IMR-90 (cell line): ENCODE measurements at regions not wholly inside any gene's neighbourhood (a gene's known extent, or its start where the extent isn't known, plus 50 kb on each side); places are given as distances from the start of the nearest gene placed in this dataset.

Experiments used
- ATAC-seq: fragments of 200-7000 bp; cut with Tn5 transposase; 2 replicates; pipeline ENCODE4 v1.9.1; 2020; ENCODE audit warnings: low read depth, mild to moderate bottlenecking, moderate library complexity
- BruUV-seq: library from RNA; stranded (reverse); fragments of 400-500 nt; replicated peaks from 2 replicates; lab custom pipeline; 2021; lab: Mats Ljungman, UMichigan
- CTCF ChIA-PET: fragments of 300-600 bp; formaldehyde crosslinking; extraction: SDS; loops from one replicate; lab custom pipeline; 2021; ENCODE audit warnings: antibody characterized with exemption; lab: Yijun Ruan, JAX
- POLR2A ChIA-PET: fragments of 300-600 bp; sonication (Branson Sonifier 250); formaldehyde crosslinking; loops from one replicate; lab custom pipeline; 2022; ENCODE audit warnings: antibody characterized with exemption; ENCODE audit not compliant: unreplicated experiment; lab: Charles Lee
- DNase-seq: peaks from one replicate; pipeline ENCODE4 v3.0.0; 2013
- H2AFZ ChIP-seq: replicated peaks from 2 replicates; pipeline ENCODE3; 2013; ENCODE audit warnings: low read length, mild to moderate bottlenecking; ENCODE audit not compliant: poor library complexity
- H2AK5ac ChIP-seq: 2 replicates; pipeline ENCODE4 v1.6.1; 2013; ENCODE audit warnings: low read depth, low read length, inconsistent platforms
- H2AK9ac ChIP-seq: replicated peaks from 2 replicates; pipeline ENCODE3; 2013; ENCODE audit warnings: mild to moderate bottlenecking, low read depth, low read length, moderate library complexity; ENCODE audit not compliant: poor library complexity
- H2BK120ac ChIP-seq: 2 replicates; pipeline ENCODE4 v1.6.1; 2013; ENCODE audit warnings: low read depth, low read length, inconsistent platforms
- H2BK15ac ChIP-seq: 3 replicates; pipeline ENCODE4 v1.6.1; 2013; ENCODE audit warnings: low read depth, low read length, inconsistent platforms
- H2BK20ac ChIP-seq: 2 replicates; pipeline ENCODE4 v1.6.1; 2013; ENCODE audit warnings: low read depth, mild to moderate bottlenecking, inconsistent platforms, low read length, moderate library complexity
- H2BK5ac ChIP-seq: 2 replicates; pipeline ENCODE4 v1.6.1; 2013; ENCODE audit warnings: mild to moderate bottlenecking, low read depth, low read length, inconsistent platforms; ENCODE audit not compliant: poor library complexity, severe bottlenecking
- H3K14ac ChIP-seq: replicated peaks from 2 replicates; pipeline ENCODE4 v1.6.1; 2013; ENCODE audit warnings: low read depth, low read length, inconsistent platforms
- H3K18ac ChIP-seq: 2 replicates; pipeline ENCODE4 v1.6.1; 2013; ENCODE audit warnings: low read depth, low read length, control low read depth
- H3K23ac ChIP-seq: 2 replicates; pipeline ENCODE4 v1.6.1; 2013; ENCODE audit warnings: low read depth, low read length, inconsistent platforms
- H3K27ac ChIP-seq: 2 replicates; pipeline ENCODE4 v1.5.1; 2013; ENCODE audit warnings: mild to moderate bottlenecking, control low read depth, low read length; ENCODE audit not compliant: insufficient read depth
- H3K27me3 ChIP-seq: 2 replicates; pipeline ENCODE4 v1.6.1; 2013; ENCODE audit warnings: low read length; ENCODE audit not compliant: control insufficient read depth, insufficient read depth
- H3K36me3 ChIP-seq: 2 replicates; pipeline ENCODE4 v1.6.1; 2013; ENCODE audit warnings: low read length, mixed read lengths; ENCODE audit not compliant: control insufficient read depth, insufficient read depth
- H3K4ac ChIP-seq: 2 replicates; pipeline ENCODE4 v1.6.1; 2013; ENCODE audit warnings: low read depth, low read length, inconsistent platforms
- H3K4me1 ChIP-seq: 2 replicates; pipeline ENCODE4 v1.6.1; 2013; ENCODE audit warnings: low read length, mixed read lengths; ENCODE audit not compliant: control insufficient read depth, insufficient read depth
- H3K4me2 ChIP-seq: 2 replicates; pipeline ENCODE4 v1.6.1; 2013; ENCODE audit warnings: low read depth, mild to moderate bottlenecking, control low read depth, low read length, moderate library complexity
- H3K4me3 ChIP-seq: 2 replicates; pipeline ENCODE4 v1.5.1; 2013; ENCODE audit warnings: low read depth, mild to moderate bottlenecking, control low read depth, low read length, moderate library complexity; ENCODE audit not compliant: insufficient read depth
- H3K56ac ChIP-seq: 2 replicates; pipeline ENCODE4 v1.6.1; 2013; ENCODE audit warnings: low read length, inconsistent platforms; ENCODE audit not compliant: insufficient read depth; ENCODE audit errors: extremely low read depth
- H3K79me1 ChIP-seq, 2 experiments: 2 replicates each; pipeline ENCODE4 v1.6.1; 2013; ENCODE audit warnings: low read length in 2 of 2, inconsistent platforms in 1 of 2, low read depth in 1 of 2
- H3K9ac ChIP-seq: 2 replicates; pipeline ENCODE4 v1.6.1; 2013; ENCODE audit warnings: low read depth, low read length, control low read depth
- H3K9me1 ChIP-seq: 2 replicates; pipeline ENCODE4 v1.6.1; 2013; ENCODE audit warnings: low read length, inconsistent platforms; ENCODE audit not compliant: insufficient read depth
- H3K9me3 ChIP-seq: 2 replicates; pipeline ENCODE4 v1.6.1; 2013; ENCODE audit warnings: low read length; ENCODE audit not compliant: control insufficient read depth, insufficient read depth
- H4K20me1 ChIP-seq: 2 replicates; pipeline ENCODE4 v1.6.1; 2013; ENCODE audit warnings: low read length, inconsistent platforms; ENCODE audit not compliant: insufficient read depth
- H4K5ac ChIP-seq: 2 replicates; pipeline ENCODE4 v1.6.1; 2013; ENCODE audit warnings: mild to moderate bottlenecking, low read depth, low read length, control low read depth
- H4K8ac ChIP-seq, 2 experiments: 2 replicates each; pipeline ENCODE4 v1.6.1; 2013; ENCODE audit warnings: low read depth in 2 of 2, low read length in 2 of 2, control low read depth in 1 of 2, inconsistent platforms in 1 of 2
- H4K91ac ChIP-seq: 2 replicates; pipeline ENCODE4 v1.6.1; 2013; ENCODE audit warnings: low read depth, low read length, inconsistent platforms; ENCODE audit not compliant: insufficient read depth
- BHLHE40 ChIP-seq: fragments of 150-350 bp; IDR thresholded peaks from 2 replicates; pipeline ENCODE4 v1.6.1; 2016; ENCODE audit warnings: mild to moderate bottlenecking, low read depth, low read length
- CEBPB ChIP-seq: IDR thresholded peaks from 2 replicates; pipeline ENCODE4 v1.6.1; 2012; ENCODE audit warnings: low read depth, low read length, improper control_type of control experiment
- CTCF ChIP-seq: conservative IDR thresholded peaks from 2 replicates; pipeline ENCODE4 v1.5.1; 2012; ENCODE audit warnings: mild to moderate bottlenecking, low read depth, low read length, improper control_type of control experiment
- MAFK ChIP-seq: IDR thresholded peaks from 2 replicates; pipeline ENCODE4 v1.6.1; 2012; ENCODE audit warnings: low read depth, low read length, improper control_type of control experiment
- MAZ ChIP-seq: IDR thresholded peaks from 2 replicates; pipeline ENCODE4 v1.6.1; 2012; ENCODE audit warnings: low read depth, mild to moderate bottlenecking, low read length, improper control_type of control experiment, moderate library complexity, borderline replicate concordance
- POLR2A ChIP-seq: IDR thresholded peaks from 2 replicates; pipeline ENCODE4 v1.6.1; 2012; ENCODE audit warnings: mild to moderate bottlenecking, low read depth, low read length
- RAD21 ChIP-seq: IDR thresholded peaks from 2 replicates; pipeline ENCODE4 v1.6.1; 2012; ENCODE audit warnings: low read length, improper control_type of control experiment
- USF2 ChIP-seq: fragments of 150-350 bp; IDR thresholded peaks from 2 replicates; pipeline ENCODE4 v1.6.1; 2017; ENCODE audit warnings: mild to moderate bottlenecking, antibody characterized with exemption, low read length, low read depth
- WGBS, 2 experiments: methylation state at CpG; one replicate each; pipeline versions ENCODE4 v1.1.5 to v1.1.7; 2013; ENCODE audit warnings: missing lambda C conversion rate in 2 of 2; ENCODE audit not compliant: insufficient read length in 1 of 2; ENCODE audit errors: extremely low coverage in 2 of 2; 5-methylcytosine and 5-hydroxymethylcytosine counted together
- dilution Hi-C: fragments of 300-500 bp; cut with HindIII; formaldehyde crosslinking; loops from one replicate; pipeline ENCODE4 v1.14.3; 2018; ENCODE audit warnings: low sequenced_read_pairs; ENCODE audit not compliant: unreplicated experiment
- in situ Hi-C: fragments of 300-500 bp; cut with MboI; formaldehyde crosslinking; loops from 3 replicates; pipeline ENCODE4 v1.14.3; 2019; ENCODE audit warnings: low sequenced_read_pairs, inconsistent platforms, mixed read lengths
- intact Hi-C: fragments of 100-400 bp; cut with micrococcal nuclease; formaldehyde crosslinking; loops from 2 replicates; pipeline ENCODE4 v1.10.0; 2022

GRCh38 chr11:29129844-29130243 is 887.0 kb downstream of the KCNA4 start:
- POLR2A ChIA-PET = no interaction called here
- ATAC-seq = peak; percentile 90
- CTCF ChIA-PET = no interaction called here

More at GRCh38 chr11:29129844-29130243, 887.0 kb downstream of the KCNA4 start:
- Histone ChIP-seq H2BK20ac (peak overlapping the region; percentile 69), H3K4ac (no peak overlapping the region), H2BK5ac (peak overlapping the region; percentile 45), H3K9ac (no peak overlapping the region), H4K5ac (peak overlapping the region; percentile 33; the same call in 1 of the 2 replicates), H2AK5ac (no peak overlapping the region), H4K20me1 (no peaks in the 10 kb centered on the region), H4K91ac (no peak overlapping the region), H3K36me3 (no peaks in the 10 kb centered on the region), H3K79me1 (no peaks in the 10 kb centered on the region), H2AK9ac (no peak overlapping the region), H2BK120ac (peak overlapping the region; percentile 61; the same call in 1 of the 2 replicates), H3K56ac (no peak overlapping the region), H3K14ac (no peak overlapping the region), H2BK15ac (no peak overlapping the region), H3K23ac (no peak overlapping the region), H2AFZ (no peak overlapping the region), H3K18ac (peak overlapping the region; percentile 71; the same call in 1 of the 2 replicates), H3K4me3 (no peak overlapping the region), H3K9me3 (no peaks in the 10 kb centered on the region), H4K8ac (peak overlapping the region in 1 of 2 experiments; percentile 76; a peak in 1 of 4 replicates), H3K4me2 (no peak overlapping the region), H3K27me3 (no peaks in the 10 kb centered on the region), H3K27ac (no peak overlapping the region), H3K4me1 (no peaks in the 10 kb centered on the region), H3K9me1 (no peaks in the 10 kb centered on the region)
- no TSS peak for BruUV-seq
- peak; percentile 65 for DNase-seq
- dilution Hi-C loops (no loop called here), intact Hi-C loops (no loop called here), in situ Hi-C loops (no loop called here)
- TF ChIP-seq CEBPB (peak; percentile 51; the same call in 1 of the 2 replicates), MAZ (no peak), MAFK (no peak), POLR2A (no peak), RAD21 (no peak), USF2 (no peak), BHLHE40 (no peak), CTCF (no peak)
- WGBS, 2 experiments = no CpG with 5 or more reads among the region's 1 CpG
